DND-41 (cell line): ENCODE measurements at regions not wholly inside any gene's neighbourhood (a gene's known extent, or its start where the extent isn't known, plus 50 kb on each side); places are given as distances from the start of the nearest gene placed in this dataset.

Source experiments
- ATAC-seq: fragments of 200-7000 bp; cut with Tn5 transposase; 3 replicates; pipeline ENCODE4 v1.9.1; 2021; ENCODE audit warnings: low read depth; ENCODE audit not compliant: insufficient read depth
- DNase-seq: peaks from one replicate; pipeline ENCODE4 v3.0.0-alpha.2; 2020
- H2AFZ ChIP-seq: 2 replicates; pipeline ENCODE4 v1.6.0; 2012; ENCODE audit warnings: low read depth, low read length
- H3K27ac ChIP-seq: 2 replicates; pipeline ENCODE4 v1.5.1; 2012; ENCODE audit warnings: low read length, inconsistent platforms
- H3K27me3 ChIP-seq: fragments of 200-600 bp; sonication (generic); 2 replicates; pipeline ENCODE4 v1.6.0; 2012; ENCODE audit warnings: low read length, mild to moderate bottlenecking, inconsistent platforms; ENCODE audit not compliant: insufficient read depth, poor library complexity
- H3K36me3 ChIP-seq: 2 replicates; pipeline ENCODE4 v1.5.1; 2012; ENCODE audit warnings: low read length, inconsistent platforms; ENCODE audit not compliant: insufficient read depth
- H3K4me1 ChIP-seq: 2 replicates; pipeline ENCODE4 v1.5.1; 2012; ENCODE audit warnings: mild to moderate bottlenecking, low read length; ENCODE audit not compliant: insufficient read depth
- H3K4me2 ChIP-seq: 2 replicates; pipeline ENCODE4 v1.6.0; 2012; ENCODE audit warnings: mild to moderate bottlenecking, moderate library complexity, low read length, inconsistent platforms; ENCODE audit not compliant: insufficient read depth
- H3K4me3 ChIP-seq, 2 experiments: fragments of 200-600 bp in 1 of 2; shearing (Covaris generic) in 1 of 2; 2 replicates each; pipeline ENCODE4 v1.5.1; 2012 to 2016; ENCODE audit warnings: inconsistent platforms in 2 of 2, low read length in 2 of 2, mild to moderate bottlenecking in 2 of 2, low read depth in 1 of 2, moderate library complexity in 1 of 2
- H3K79me2 ChIP-seq: 2 replicates; pipeline ENCODE4 v1.6.0; 2012; ENCODE audit warnings: low read length, inconsistent platforms; ENCODE audit not compliant: insufficient read depth
- H3K9ac ChIP-seq: 2 replicates; pipeline ENCODE4 v1.6.0; 2012; ENCODE audit warnings: low read depth, mild to moderate bottlenecking, inconsistent platforms, low read length, moderate library complexity
- H3K9me3 ChIP-seq: 2 replicates; pipeline ENCODE4 v1.5.1; 2012; ENCODE audit warnings: low read length, moderate library complexity, mild to moderate bottlenecking, inconsistent platforms; ENCODE audit not compliant: insufficient read depth, severe bottlenecking
- H4K20me1 ChIP-seq: 2 replicates; pipeline ENCODE4 v1.6.0; 2012; ENCODE audit warnings: low read length; ENCODE audit not compliant: insufficient read depth
- EZH2 ChIP-seq: IDR thresholded peaks from 3 replicates; pipeline ENCODE4 v1.6.1; 2012; ENCODE audit warnings: borderline replicate concordance, low read depth, mild to moderate bottlenecking, moderate library complexity, low read length, inconsistent platforms; ENCODE audit not compliant: severe bottlenecking
- TF ChIP-seq, protein P1 (sequence below): IDR thresholded peaks from 2 replicates; pipeline ENCODE4 v1.5.1; 2012; ENCODE audit warnings: borderline replicate concordance, low read length, moderate library complexity, mild to moderate bottlenecking; ENCODE audit not compliant: poor library complexity, severe bottlenecking; ENCODE audit errors: extremely low read depth

DNA sequence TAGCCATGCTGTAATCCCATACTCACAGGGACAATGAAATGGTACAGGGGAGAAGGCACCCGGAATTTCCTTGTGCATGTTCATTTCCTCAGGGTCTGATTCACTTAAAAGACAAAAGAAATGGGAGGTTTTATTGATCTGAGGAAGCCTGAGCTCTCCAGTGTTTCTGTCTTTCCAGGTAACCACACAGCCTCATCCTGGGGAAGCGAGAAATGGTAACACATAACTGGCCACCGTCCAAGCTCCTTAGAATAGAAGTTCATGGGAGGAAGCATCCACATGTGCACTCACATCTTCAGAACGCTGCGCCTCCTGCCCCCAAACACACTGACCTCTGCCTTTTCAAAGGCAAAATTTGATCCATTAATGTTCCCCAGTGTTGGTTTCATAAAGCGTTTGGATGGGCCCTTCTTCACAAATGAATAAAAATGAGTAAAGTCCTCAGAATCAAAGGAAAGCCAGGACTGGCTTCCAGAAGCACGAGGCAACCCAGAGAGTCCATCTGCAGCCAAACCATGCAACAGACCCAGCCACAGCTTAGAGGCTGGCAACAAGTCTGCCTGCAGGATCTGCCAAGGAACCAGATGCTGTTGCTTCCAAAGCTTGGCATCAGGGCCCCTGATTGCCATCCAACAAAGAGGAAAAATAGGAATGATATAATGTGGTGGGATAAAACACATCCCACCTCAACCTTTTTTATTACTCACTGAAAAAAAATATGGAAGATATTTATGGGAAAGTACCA is 120.3 kb downstream of the ZBTB18 start:
- no peaks in the 10 kb centered on the region for H3K79me2 ChIP-seq
- H3K27me3 ChIP-seq = no peaks in the 10 kb centered on the region

DNA sequence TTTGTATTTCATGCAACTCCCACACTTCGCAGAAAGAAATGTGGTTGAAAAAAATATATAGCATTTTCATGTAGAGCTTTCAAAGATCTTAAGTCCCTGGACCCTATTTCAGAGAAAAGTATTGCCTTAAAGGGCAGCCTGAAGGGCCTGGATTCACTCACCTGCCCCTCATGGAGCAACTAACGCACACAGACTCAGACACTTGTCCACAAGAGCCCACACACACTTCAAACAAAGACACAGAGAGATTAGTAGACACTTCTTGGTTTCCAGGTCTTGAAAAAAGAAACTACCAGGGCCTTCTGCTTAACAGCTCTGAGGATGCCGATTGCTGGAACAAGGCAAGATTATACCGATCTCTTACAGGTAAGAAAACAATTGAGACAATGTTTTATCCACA is 122.2 kb downstream of the ZBTB18 start:
- no peak for ATAC-seq
- H2AFZ ChIP-seq = no peak overlapping the region
- no peak for DNase-seq

More for the DNA sequence above, 120.3 kb downstream of the ZBTB18 start:
- Histone ChIP-seq H3K4me1 (no peaks in the 10 kb centered on the region), H3K9me3 (no peaks in the 10 kb centered on the region), H4K20me1 (no peaks in the 10 kb centered on the region), H3K9ac (no peak overlapping the region), H2AFZ (no peak overlapping the region), H3K36me3 (no peaks in the 10 kb centered on the region), H3K4me3 (no peak overlapping the region), H3K4me2 (no peak overlapping the region), H3K27ac (no peak overlapping the region)
- TF ChIP-seq, protein P1, sequence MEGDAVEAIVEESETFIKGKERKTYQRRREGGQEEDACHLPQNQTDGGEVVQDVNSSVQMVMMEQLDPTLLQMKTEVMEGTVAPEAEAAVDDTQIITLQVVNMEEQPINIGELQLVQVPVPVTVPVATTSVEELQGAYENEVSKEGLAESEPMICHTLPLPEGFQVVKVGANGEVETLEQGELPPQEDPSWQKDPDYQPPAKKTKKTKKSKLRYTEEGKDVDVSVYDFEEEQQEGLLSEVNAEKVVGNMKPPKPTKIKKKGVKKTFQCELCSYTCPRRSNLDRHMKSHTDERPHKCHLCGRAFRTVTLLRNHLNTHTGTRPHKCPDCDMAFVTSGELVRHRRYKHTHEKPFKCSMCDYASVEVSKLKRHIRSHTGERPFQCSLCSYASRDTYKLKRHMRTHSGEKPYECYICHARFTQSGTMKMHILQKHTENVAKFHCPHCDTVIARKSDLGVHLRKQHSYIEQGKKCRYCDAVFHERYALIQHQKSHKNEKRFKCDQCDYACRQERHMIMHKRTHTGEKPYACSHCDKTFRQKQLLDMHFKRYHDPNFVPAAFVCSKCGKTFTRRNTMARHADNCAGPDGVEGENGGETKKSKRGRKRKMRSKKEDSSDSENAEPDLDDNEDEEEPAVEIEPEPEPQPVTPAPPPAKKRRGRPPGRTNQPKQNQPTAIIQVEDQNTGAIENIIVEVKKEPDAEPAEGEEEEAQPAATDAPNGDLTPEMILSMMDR = no peak
- TF ChIP-seq EZH2 = no peak
- ATAC-seq = no peak
- DNase-seq = no peak

DNA sequence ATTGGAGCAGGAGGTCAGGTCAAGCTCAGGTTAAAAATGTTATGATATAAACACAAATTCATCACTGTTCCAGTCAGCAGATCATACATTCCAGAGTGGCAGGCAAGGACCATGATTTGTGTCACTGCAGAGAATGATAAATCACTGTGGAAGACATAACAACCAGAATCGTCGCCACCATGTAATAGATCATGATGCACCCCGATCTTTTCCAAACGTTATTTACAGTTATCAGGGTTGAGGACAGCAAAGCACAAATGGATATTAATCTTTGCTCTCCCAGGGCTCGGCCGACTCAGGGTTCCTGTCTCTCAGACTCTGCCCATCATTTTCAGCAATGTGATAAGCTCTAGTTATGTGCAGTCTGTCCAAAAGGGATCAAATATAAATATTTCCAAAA is 122.7 kb downstream of the ZBTB18 start:
- H3K4me3 ChIP-seq = no peak overlapping the region
- no peak overlapping the region for H3K9ac ChIP-seq
- H3K27me3 ChIP-seq = no peaks in the 10 kb centered on the region
- H3K79me2 ChIP-seq = no peaks in the 10 kb centered on the region
- TF ChIP-seq EZH2 = no peak
- H4K20me1 ChIP-seq = no peaks in the 10 kb centered on the region
- H2AFZ ChIP-seq = no peak overlapping the region
- no peaks in the 10 kb centered on the region for H3K4me1 ChIP-seq
- no peak overlapping the region for H3K27ac ChIP-seq
- H3K4me2 ChIP-seq = no peak overlapping the region
- H3K36me3 ChIP-seq = no peaks in the 10 kb centered on the region
- DNase-seq (no peak), ATAC-seq (no peak)
- H3K9me3 ChIP-seq = no peaks in the 10 kb centered on the region

More for the DNA sequence above, 122.2 kb downstream of the ZBTB18 start:
- H3K4me1 ChIP-seq = no peaks in the 10 kb centered on the region
- no peaks in the 10 kb centered on the region for H3K27me3 ChIP-seq
- H3K9me3 ChIP-seq = no peaks in the 10 kb centered on the region
- no peaks in the 10 kb centered on the region for H3K79me2 ChIP-seq
- H3K9ac ChIP-seq = no peak overlapping the region
- no peak overlapping the region for H3K4me3 ChIP-seq
- no peak overlapping the region for H3K27ac ChIP-seq
- H3K36me3 ChIP-seq = no peaks in the 10 kb centered on the region
- TF ChIP-seq EZH2 = no peak
- no peaks in the 10 kb centered on the region for H4K20me1 ChIP-seq
- no peak overlapping the region for H3K4me2 ChIP-seq

DNA sequence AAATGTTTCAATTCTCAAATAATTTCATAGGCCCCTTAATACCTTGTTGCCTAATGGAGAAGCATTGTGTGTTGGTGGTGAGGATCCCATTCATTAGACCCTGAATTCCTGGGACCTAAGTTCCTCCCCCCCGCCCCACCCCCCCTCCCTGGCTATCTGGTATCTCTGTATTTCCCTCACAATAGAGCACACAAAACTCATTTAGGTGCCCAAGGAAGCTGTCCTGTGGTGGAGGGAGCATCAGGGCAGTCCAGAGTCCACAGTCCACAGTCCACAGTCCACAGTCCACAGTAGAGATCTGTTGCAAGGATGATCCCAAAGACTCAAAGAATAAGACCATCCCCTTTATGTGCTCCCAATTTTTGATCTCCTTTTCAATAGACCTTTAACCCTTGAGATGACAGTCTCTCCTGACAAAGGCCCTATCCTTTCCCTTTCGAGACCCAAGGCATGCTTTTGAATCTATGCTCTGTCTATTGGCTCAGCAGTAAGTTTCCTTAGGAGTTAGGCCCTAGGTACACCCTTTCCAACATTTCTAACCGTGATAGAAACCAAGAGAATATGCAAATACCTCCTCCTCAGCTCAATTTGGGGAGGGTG is 123.9 kb downstream of the ZBTB18 start:
- Histone ChIP-seq H3K27ac (no peak overlapping the region), H3K4me1 (no peaks in the 10 kb centered on the region), H3K4me2 (no peak overlapping the region), H3K79me2 (no peaks in the 10 kb centered on the region), H3K9ac (no peak overlapping the region), H3K4me3 (no peak overlapping the region), H3K27me3 (no peaks in the 10 kb centered on the region), H3K9me3 (no peaks in the 10 kb centered on the region), H4K20me1 (no peaks in the 10 kb centered on the region), H2AFZ (no peak overlapping the region), H3K36me3 (no peaks in the 10 kb centered on the region)
- no peak for ATAC-seq
- no peak for TF ChIP-seq EZH2
- TF ChIP-seq, protein P1 = no peak
- no peak for DNase-seq
